DOHH2 (cell line): ENCODE measurements at regions not wholly inside any gene's neighbourhood (a gene's known extent, or its start where the extent isn't known, plus 50 kb on each side); places are given as distances from the start of the nearest gene placed in this dataset.

Experiments
- H3F3A ChIP-seq: fragments of 200-600 bp; sonication (generic), shearing (Covaris generic); 2 replicates; pipeline ENCODE4 v1.6.0; 2016; ENCODE audit warnings: antibody characterized with exemption, mild to moderate bottlenecking; ENCODE audit not compliant: control insufficient read depth, insufficient read depth
- H3K27ac ChIP-seq: fragments of 200-600 bp; sonication (generic); 2 replicates; pipeline ENCODE4 v1.5.1; 2014; ENCODE audit warnings: low read depth, mild to moderate bottlenecking, low read length, moderate library complexity
- H3K27me3 ChIP-seq: fragments of 200-600 bp; sonication (generic); 2 replicates; pipeline ENCODE4 v1.6.1; 2014; ENCODE audit warnings: mild to moderate bottlenecking, low read length, mixed read lengths; ENCODE audit not compliant: control insufficient read depth
- H3K36me3 ChIP-seq: fragments of 200-600 bp; sonication (generic); 2 replicates; pipeline ENCODE4 v1.6.1; 2014; ENCODE audit warnings: mild to moderate bottlenecking, low read length, moderate library complexity, mixed read lengths; ENCODE audit not compliant: control insufficient read depth
- H3K4me1 ChIP-seq: fragments of 200-600 bp; sonication (generic); 2 replicates; pipeline ENCODE4 v1.6.1; 2014; ENCODE audit warnings: mild to moderate bottlenecking, low read length, mixed read lengths; ENCODE audit not compliant: control insufficient read depth
- H3K4me2 ChIP-seq: fragments of 200-600 bp; sonication (generic); 2 replicates; pipeline ENCODE4 v1.6.0; 2014; ENCODE audit warnings: mild to moderate bottlenecking, low read length, moderate library complexity
- H3K4me3 ChIP-seq: fragments of 200-600 bp; sonication (generic); 2 replicates; pipeline ENCODE4 v1.5.1; 2014; ENCODE audit warnings: mild to moderate bottlenecking, low read length, mixed read lengths
- H3K79me2 ChIP-seq: fragments of 200-600 bp; sonication (generic); 2 replicates; pipeline ENCODE4 v1.6.1; 2014; ENCODE audit warnings: mild to moderate bottlenecking, low read length, mixed read lengths; ENCODE audit not compliant: control insufficient read depth
- H3K9me2 ChIP-seq: fragments of 200-600 bp; sonication (generic); replicated peaks from 2 replicates; pipeline ENCODE4 v1.6.1; 2014; ENCODE audit warnings: mild to moderate bottlenecking, low read length, mixed read lengths; ENCODE audit not compliant: control insufficient read depth
- H3K9me3 ChIP-seq: fragments of 200-600 bp; sonication (generic); 2 replicates; pipeline ENCODE4 v1.6.1; 2014; ENCODE audit warnings: antibody characterized with exemption, low read length, mixed read lengths; ENCODE audit not compliant: control insufficient read depth, insufficient read depth
- H4K20me1 ChIP-seq: fragments of 200-600 bp; sonication (generic); 2 replicates; pipeline ENCODE4 v1.6.0; 2014; ENCODE audit warnings: low read depth, mild to moderate bottlenecking, antibody characterized with exemption, low read length, moderate library complexity; ENCODE audit not compliant: control insufficient read depth, insufficient read depth
- CTCF ChIP-seq: fragments of 200-600 bp; sonication (generic); IDR thresholded peaks from one replicate; pipeline ENCODE4 v1.5.1; 2014; ENCODE audit warnings: antibody characterized with exemption, mild to moderate bottlenecking, low read depth, low read length; ENCODE audit not compliant: poor library complexity, severe bottlenecking
- EZH2phosphoT487 ChIP-seq: fragments of 200-600 bp; sonication (generic); IDR thresholded peaks from 2 replicates; pipeline ENCODE4 v1.6.1; 2017; ENCODE audit warnings: borderline replicate concordance, mild to moderate bottlenecking, antibody characterized with exemption, low read length, moderate library complexity, mixed read lengths

GRCh38 chr2:187274146-187274545 is 173.9 kb downstream of the CALCRL start:
- Histone ChIP-seq H3K27me3 (no peaks in the 10 kb centered on the region), H3K36me3 (no peaks in the 10 kb centered on the region), H3K4me2 (no peak overlapping the region), H3K9me3 (no peaks in the 10 kb centered on the region), H3K4me3 (no peak overlapping the region), H3F3A (no peaks in the 10 kb centered on the region), H4K20me1 (no peaks in the 10 kb centered on the region), H3K4me1 (no peaks in the 10 kb centered on the region), H3K9me2 (no peaks in the 10 kb centered on the region), H3K27ac (no peak overlapping the region), H3K79me2 (no peaks in the 10 kb centered on the region)
- no peak for TF ChIP-seq CTCF

GRCh38 chr2:187272255-187272654 is 175.8 kb downstream of the CALCRL start:
- Histone ChIP-seq H3K4me3 (no peak overlapping the region), H3K9me2 (no peaks in the 10 kb centered on the region)

GRCh38 chr2:187271825-187272224 is 176.2 kb downstream of the CALCRL start:
- Histone ChIP-seq H3F3A (no peaks in the 10 kb centered on the region), H3K27ac (no peak overlapping the region), H3K9me3 (no peaks in the 10 kb centered on the region), H3K4me2 (no peak overlapping the region), H3K9me2 (no peaks in the 10 kb centered on the region), H3K79me2 (no peaks in the 10 kb centered on the region), H3K4me1 (no peaks in the 10 kb centered on the region), H3K4me3 (no peak overlapping the region), H3K27me3 (no peaks in the 10 kb centered on the region), H3K36me3 (no peaks in the 10 kb centered on the region), H4K20me1 (no peaks in the 10 kb centered on the region)
- TF ChIP-seq CTCF (no peak), EZH2phosphoT487 (no peak)

More at GRCh38 chr2:187272255-187272654, 175.8 kb downstream of the CALCRL start:
- no peaks in the 10 kb centered on the region for H3K9me3 ChIP-seq
- H3K27me3 ChIP-seq: no peaks in the 10 kb centered on the region
- H3K79me2 ChIP-seq: no peaks in the 10 kb centered on the region
- no peaks in the 10 kb centered on the region for H4K20me1 ChIP-seq
- no peaks in the 10 kb centered on the region for H3K36me3 ChIP-seq
- H3F3A ChIP-seq: no peaks in the 10 kb centered on the region
- H3K4me1 ChIP-seq: no peaks in the 10 kb centered on the region
- H3K27ac ChIP-seq: no peak overlapping the region
- H3K4me2 ChIP-seq: no peak overlapping the region
- TF ChIP-seq EZH2phosphoT487: no peak
- TF ChIP-seq CTCF: no peak

GRCh38 chr2:187266645-187267044 is 181.4 kb downstream of the CALCRL start:
- H3K9me3 ChIP-seq: no peaks in the 10 kb centered on the region
- no peaks in the 10 kb centered on the region for H3K36me3 ChIP-seq
- no peaks in the 10 kb centered on the region for H3F3A ChIP-seq
- no peak overlapping the region for H3K4me3 ChIP-seq
- H3K4me1 ChIP-seq: no peaks in the 10 kb centered on the region
- H3K9me2 ChIP-seq: no peaks in the 10 kb centered on the region
- no peak overlapping the region for H3K27ac ChIP-seq
- TF ChIP-seq CTCF (no peak), EZH2phosphoT487 (no peak)
- H3K79me2 ChIP-seq: no peaks in the 10 kb centered on the region
- no peaks in the 10 kb centered on the region for H4K20me1 ChIP-seq
- H3K4me2 ChIP-seq: no peak overlapping the region
- no peaks in the 10 kb centered on the region for H3K27me3 ChIP-seq
